ENCODE measurements at regions not wholly inside any gene's neighbourhood (a gene's known extent, or its start where the extent isn't known, plus 50 kb on each side); places are given as distances from the start of the nearest gene placed in this dataset.

DNA sequence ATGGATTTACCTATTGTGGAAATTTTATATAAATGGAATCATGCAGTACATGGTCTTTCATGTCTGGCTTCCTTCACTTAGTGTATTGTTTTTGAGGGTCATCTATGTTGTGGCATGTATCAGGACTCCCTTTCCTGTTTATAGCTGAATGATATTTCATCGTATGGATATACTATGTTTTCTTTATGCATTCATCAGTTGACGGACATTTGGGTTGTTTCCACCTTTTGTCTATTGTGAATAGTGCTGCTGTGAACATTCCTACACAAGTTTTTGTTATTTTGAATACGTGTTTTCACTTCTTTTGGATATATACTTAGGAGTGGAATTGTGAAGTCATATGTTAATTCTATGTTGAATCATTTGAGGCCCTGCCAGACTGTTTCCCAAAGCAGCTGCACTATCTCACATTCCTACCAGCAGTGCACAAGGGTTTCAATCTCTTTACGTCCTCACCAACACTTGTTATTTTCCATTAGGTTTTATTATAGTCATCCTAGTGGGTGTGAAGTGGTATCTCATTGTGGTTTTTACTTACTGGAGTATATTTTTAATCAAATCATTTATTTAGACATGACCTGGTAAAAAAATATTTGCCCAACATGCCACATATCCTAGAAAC is 262.7 kb downstream of the DLEU7 start:
- Histone ChIP-seq H3K4me2 (ENCODE audit: low read length) (no peak overlapping the region), H3K4me1 (ENCODE audit: insufficient read depth, low read length, severe bottlenecking) (peaks cover 41% of the 10 kb centered on the region), H3K9me3 (ENCODE audit: low read length) (no peaks in the 10 kb centered on the region), H3F3A (ENCODE audit: insufficient read depth, low read length) (no peaks in the 10 kb centered on the region), H3K27ac (ENCODE audit: low read depth, low read length, poor library complexity, severe bottlenecking) (peak overlapping the region; percentile 16), H3K9me2 (ENCODE audit: low read depth, low read length) (no peaks in the 10 kb centered on the region), H3K4me3 (ENCODE audit: low read depth, low read length, poor library complexity, severe bottlenecking) (no peak overlapping the region), H3K79me2 (ENCODE audit: insufficient read depth, low read length) (no peaks in the 10 kb centered on the region), H3K27me3 (ENCODE audit: insufficient read depth, low read length) (no peaks in the 10 kb centered on the region), H3K9ac (ENCODE audit: low read length) (no peak overlapping the region), H2AFZ (ENCODE audit: low read length) (no peak overlapping the region), H3K36me3 (ENCODE audit: insufficient read depth, low read length) (no peaks in the 10 kb centered on the region), H4K20me1 (ENCODE audit: insufficient read depth, low read length) (no peaks in the 10 kb centered on the region)
- TF ChIP-seq CTCF (IDR thresholded peaks at IDR 0.05; ENCODE audit: low read length) (no peak), EZH2 (IDR thresholded peaks at IDR 0.05; ENCODE audit: borderline replicate concordance, low read length) (no peak)

- Histone ChIP-seq H3K36me3 (ENCODE audit: insufficient read depth, low read length) (no peaks in the 10 kb centered on the region), H3K9ac (ENCODE audit: low read length) (no peak overlapping the region), H3K9me2 (ENCODE audit: low read depth, low read length) (no peaks in the 10 kb centered on the region), H3K4me3 (ENCODE audit: low read depth, low read length, poor library complexity, severe bottlenecking) (no peak overlapping the region), H2AFZ (ENCODE audit: low read length) (no peak overlapping the region), H4K20me1 (ENCODE audit: insufficient read depth, low read length) (no peaks in the 10 kb centered on the region), H3K79me2 (ENCODE audit: insufficient read depth, low read length) (no peaks in the 10 kb centered on the region), H3F3A (ENCODE audit: insufficient read depth, low read length) (no peaks in the 10 kb centered on the region), H3K27ac (ENCODE audit: low read depth, low read length, poor library complexity, severe bottlenecking) (peak overlapping the region; percentile 16), H3K27me3 (ENCODE audit: insufficient read depth, low read length) (no peaks in the 10 kb centered on the region), H3K4me1 (ENCODE audit: insufficient read depth, low read length, severe bottlenecking) (peaks cover 41% of the 10 kb centered on the region), H3K9me3 (ENCODE audit: low read length) (no peaks in the 10 kb centered on the region), H3K4me2 (ENCODE audit: low read length) (no peak overlapping the region)
- no peak for TF ChIP-seq EZH2 (IDR thresholded peaks at IDR 0.05; ENCODE audit: borderline replicate concordance, low read length)
- no peak for TF ChIP-seq CTCF (IDR thresholded peaks at IDR 0.05; ENCODE audit: low read length)
Observed at GRCh38 chr13:50581586-50582196, 261.8 kb downstream of the DLEU7 start.

DNA sequence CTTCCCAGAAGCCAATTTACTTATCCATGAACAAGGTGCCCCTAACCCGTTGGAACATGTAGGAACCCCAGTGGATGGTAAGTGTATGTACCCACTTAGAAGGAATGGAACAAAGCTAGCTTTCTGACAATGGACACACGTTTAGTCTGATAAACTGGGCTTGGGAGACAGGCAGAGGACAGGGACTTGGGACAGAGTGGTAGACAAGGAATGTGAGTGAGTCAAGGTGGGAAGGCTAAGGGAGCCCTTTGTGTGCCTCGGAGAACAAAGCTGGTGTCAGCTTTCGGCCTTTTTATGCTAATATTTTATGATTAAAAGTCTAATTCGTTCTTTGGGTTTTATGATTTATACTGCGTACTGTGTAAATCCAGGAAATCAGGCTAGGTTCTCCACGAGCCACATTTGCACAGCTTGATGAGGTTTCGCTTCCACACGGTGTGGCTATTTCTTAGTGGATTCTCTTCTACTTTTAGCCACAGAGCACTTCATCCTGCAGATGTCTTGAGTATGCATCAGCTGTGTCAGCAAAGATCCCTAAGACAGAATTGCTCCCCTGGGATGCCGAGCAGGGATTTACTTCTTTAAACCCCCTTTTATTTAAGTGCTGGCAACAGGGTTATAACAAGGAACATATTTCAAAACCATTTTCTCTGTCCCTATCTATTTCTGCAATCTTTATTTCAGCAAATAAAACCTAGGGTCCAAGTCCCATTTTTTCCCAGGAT is 258.5 kb downstream of the DLEU7 start:
- Histone ChIP-seq H4K20me1 (ENCODE audit: insufficient read depth, low read length) (no peaks in the 10 kb centered on the region), H3K27me3 (ENCODE audit: insufficient read depth, low read length) (no peaks in the 10 kb centered on the region), H3K4me3 (ENCODE audit: low read depth, low read length, poor library complexity, severe bottlenecking) (no peak overlapping the region), H3K9me2 (ENCODE audit: low read depth, low read length) (no peaks in the 10 kb centered on the region), H3K36me3 (ENCODE audit: insufficient read depth, low read length) (no peaks in the 10 kb centered on the region), H3K9me3 (ENCODE audit: low read length) (no peaks in the 10 kb centered on the region), H3K9ac (ENCODE audit: low read length) (peak overlapping the region; percentile 12; the same call in 1 of the 2 replicates), H2AFZ (ENCODE audit: low read length) (no peak overlapping the region), H3K79me2 (ENCODE audit: insufficient read depth, low read length) (no peaks in the 10 kb centered on the region), H3K4me2 (ENCODE audit: low read length) (no peak overlapping the region), H3F3A (ENCODE audit: insufficient read depth, low read length) (no peaks in the 10 kb centered on the region), H3K4me1 (ENCODE audit: insufficient read depth, low read length, severe bottlenecking) (peaks cover 71% of the 10 kb centered on the region), H3K27ac (ENCODE audit: low read depth, low read length, poor library complexity, severe bottlenecking) (peak overlapping the region; percentile 100)
- TF ChIP-seq EZH2 (IDR thresholded peaks at IDR 0.05; ENCODE audit: borderline replicate concordance, low read length) = no peak
- TF ChIP-seq CTCF (IDR thresholded peaks at IDR 0.05; ENCODE audit: low read length) = no peak

All from OCI-LY1 (cell line).